ENCODE measurements at regions not wholly inside any gene's neighbourhood (a gene's known extent, or its start where the extent isn't known, plus 50 kb on each side); places are given as distances from the start of the nearest gene placed in this dataset.

GRCh38 chr13:77975358-77976042 is 56.9 kb upstream of the EDNRB start:
- no peak for DNase-seq (ENCODE audit: low spot score)
- Histone ChIP-seq H2AFZ (ENCODE audit: low read length) (no peak overlapping the region), H3K79me2 (ENCODE audit: insufficient read depth, low read length) (no peaks in the 10 kb centered on the region), H3K9me3 (ENCODE audit: low read length) (peaks cover 28% of the 10 kb centered on the region), H3K4me1 (ENCODE audit: insufficient read depth, low read length) (no peaks in the 10 kb centered on the region), H3K27ac (ENCODE audit: extremely low read length, insufficient read depth, low read length) (no peak overlapping the region), H3K27me3 (ENCODE audit: control insufficient read depth in 1 of 2, insufficient read depth in 2 of 2, low read length in 2 of 2) (no peaks in the 10 kb centered on the region), H3K9ac (ENCODE audit: insufficient read depth, low read depth, low read length) (no peak overlapping the region), H3K36me3 (replicated peaks in 1 of 2; ENCODE audit: control insufficient read depth in 1 of 2, insufficient read depth in 2 of 2, low read length in 2 of 2) (no peaks in the 10 kb centered on the region), H3K4me3 (replicated peaks in 1 of 3; ENCODE audit: insufficient read depth in 1 of 3, low read depth in 2 of 3, low read length in 3 of 3) (no peak overlapping the region), H3K4me2 (ENCODE audit: low read depth, low read length) (no peak overlapping the region), H4K20me1 (ENCODE audit: insufficient read depth, low read length) (no peaks in the 10 kb centered on the region)
- ChIA-PET CTCF (ENCODE audit: low intra/inter-chr PET ratio, low total read pairs) (no interaction called here), POLR2A (no interaction called here)
- TF ChIP-seq SATB2 (CRISPR knock-in tag; IDR thresholded peaks at IDR 0.05) (no peak), BCL3 (CRISPR knock-in tag; IDR thresholded peaks at IDR 0.05) (no peak), AGO1 (IDR thresholded peaks at IDR 0.05; ENCODE audit: low read depth, low read length, poor library complexity, severe bottlenecking) (no peak), GPN1 (CRISPR knock-in tag; IDR thresholded peaks at IDR 0.05; ENCODE audit: borderline replicate concordance) (no peak), THAP11 (CRISPR knock-in tag; IDR thresholded peaks at IDR 0.05) (no peak), ZNF605 (CRISPR knock-in tag; IDR thresholded peaks at IDR 0.05) (no peak)
- no peak for FAIRE-seq
- 2% methylated on average over 9 of the region's 14 CpGs for WGBS (ENCODE audit: low lambda C conversion rate)
- intact Hi-C loops (cut with micrococcal nuclease; ENCODE audit: unreplicated experiment) (no loop called here), in situ Hi-C loops (cut with HindIII; ENCODE audit: extremely low pct_ligation_motif_present, low pct_unique_long_range_greater_than_20kb) (no loop called here)
- BruUV-seq (replicated peaks), result no TSS peak
- no peak for ATAC-seq

GRCh38 chr13:77969299-77969698 is 50.7 kb upstream of the EDNRB start:
- DNase-seq (ENCODE audit: low spot score), result no peak
- in situ Hi-C loops (cut with HindIII; ENCODE audit: extremely low pct_ligation_motif_present, low pct_unique_long_range_greater_than_20kb), result no loop called here
- ChIA-PET POLR2A (no interaction called here), CTCF (ENCODE audit: low intra/inter-chr PET ratio, low total read pairs) (no interaction called here)
- Histone ChIP-seq H2AFZ (ENCODE audit: low read length) (no peak overlapping the region), H3K4me1 (ENCODE audit: insufficient read depth, low read length) (no peaks in the 10 kb centered on the region), H3K27me3 (ENCODE audit: control insufficient read depth in 1 of 2, insufficient read depth in 2 of 2, low read length in 2 of 2) (no peaks in the 10 kb centered on the region), H3K27ac (ENCODE audit: extremely low read length, insufficient read depth, low read length) (no peak overlapping the region), H3K9ac (ENCODE audit: insufficient read depth, low read depth, low read length) (no peak overlapping the region), H4K20me1 (ENCODE audit: insufficient read depth, low read length) (no peaks in the 10 kb centered on the region), H3K9me3 (ENCODE audit: low read length) (peaks cover 11% of the 10 kb centered on the region; the same call in 1 of the 2 replicates), H3K79me2 (ENCODE audit: insufficient read depth, low read length) (no peaks in the 10 kb centered on the region), H3K4me2 (ENCODE audit: low read depth, low read length) (no peak overlapping the region), H3K36me3 (replicated peaks in 1 of 2; ENCODE audit: control insufficient read depth in 1 of 2, insufficient read depth in 2 of 2, low read length in 2 of 2) (no peaks in the 10 kb centered on the region), H3K4me3 (replicated peaks in 1 of 3; ENCODE audit: insufficient read depth in 1 of 3, low read depth in 2 of 3, low read length in 3 of 3) (no peak overlapping the region)
- intact Hi-C loops (cut with micrococcal nuclease; ENCODE audit: unreplicated experiment), result no loop called here
- BruUV-seq (replicated peaks), result no TSS peak
- no peak for ATAC-seq
- 2% methylated on average over 5 of the region's 5 CpGs for WGBS (ENCODE audit: low lambda C conversion rate)
- FAIRE-seq, result no peak
- TF ChIP-seq ATF1 (CRISPR knock-in tag; IDR thresholded peaks at IDR 0.05) (no peak), GABPA (IDR thresholded peaks at IDR 0.05; ENCODE audit: low read depth, low read length) (no peak), GABPA (CRISPR knock-in tag; IDR thresholded peaks at IDR 0.05; ENCODE audit: low read depth) (no peak), ZNF451 (CRISPR knock-in tag; IDR thresholded peaks at IDR 0.05) (no peak), ZNF614 (CRISPR knock-in tag; IDR thresholded peaks at IDR 0.05; ENCODE audit: borderline replicate concordance) (no peak), ZNF589 (CRISPR knock-in tag; conservative IDR thresholded peaks at IDR 0.05) (no peak), HBP1 (CRISPR knock-in tag; IDR thresholded peaks at IDR 0.05; ENCODE audit: low read depth) (no peak)

All from HepG2 (cell line).